ENCODE measurements at regions not wholly inside any gene's neighbourhood (a gene's known extent, or its start where the extent isn't known, plus 50 kb on each side); places are given as distances from the start of the nearest gene placed in this dataset.

- WGBS: 84% methylated on average over 11 of the region's 15 CpGs
- H3K4me3 ChIP-seq: no peak overlapping the region
- H3K9me3 ChIP-seq: no peaks in the 10 kb centered on the region
- intact Hi-C loops (cut with DNase I): no loop called here
- no peaks in the 10 kb centered on the region for H3K4me1 ChIP-seq (replicated peaks)
- H3K36me3 ChIP-seq: no peaks in the 10 kb centered on the region
- no peak overlapping the region for H3K27ac ChIP-seq
- TF ChIP-seq POLR2AphosphoS5 (IDR thresholded peaks at IDR 0.05) (no peak), POLR2A (IDR thresholded peaks at IDR 0.05) (no peak), CTCF (IDR thresholded peaks at IDR 0.05) (no peak)
- no peak for DNase-seq (ENCODE audit: low spot score)
- H3K27me3 ChIP-seq (replicated peaks; ENCODE audit: insufficient read depth): no peaks in the 10 kb centered on the region
Measured at GRCh38 chrX:40300286-40300890, 202.6 kb upstream of the BCOR start.

GRCh38 chrX:40299641-40300046 lies 201.9 kb upstream of the BCOR start:
- Histone ChIP-seq H3K9me3 (no peaks in the 10 kb centered on the region), H3K4me1 (replicated peaks) (no peaks in the 10 kb centered on the region), H3K27me3 (replicated peaks; ENCODE audit: insufficient read depth) (no peaks in the 10 kb centered on the region), H3K36me3 (no peaks in the 10 kb centered on the region), H3K4me3 (no peak overlapping the region), H3K27ac (no peak overlapping the region)
- TF ChIP-seq POLR2A (IDR thresholded peaks at IDR 0.05) (no peak), CTCF (IDR thresholded peaks at IDR 0.05) (no peak), POLR2AphosphoS5 (IDR thresholded peaks at IDR 0.05) (no peak)
- 89% methylated on average over 9 of the region's 9 CpGs for WGBS
- DNase-seq (ENCODE audit: low spot score): no peak
- intact Hi-C loops (cut with DNase I): no loop called here

- 78% methylated on average over 14 of the region's 36 CpGs for WGBS
- H3K27ac ChIP-seq: no peak overlapping the region
- H3K36me3 ChIP-seq: no peaks in the 10 kb centered on the region
- no peaks in the 10 kb centered on the region for H3K27me3 ChIP-seq (replicated peaks; ENCODE audit: insufficient read depth)
- H3K4me3 ChIP-seq: no peak overlapping the region
- TF ChIP-seq CTCF (IDR thresholded peaks at IDR 0.05) (no peak), POLR2AphosphoS5 (IDR thresholded peaks at IDR 0.05) (no peak), POLR2A (IDR thresholded peaks at IDR 0.05) (no peak)
- H3K4me1 ChIP-seq (replicated peaks): no peaks in the 10 kb centered on the region
- intact Hi-C loops (cut with DNase I): no loop called here
- H3K9me3 ChIP-seq: no peaks in the 10 kb centered on the region
- no peak for DNase-seq (ENCODE audit: low spot score)
Measured at GRCh38 chrX:40298572-40299479, 201.1 kb upstream of the BCOR start.

GRCh38 chrX:40298069-40298468 lies 200.3 kb upstream of the BCOR start:
- DNase-seq (ENCODE audit: low spot score): no peak
- WGBS: 77% methylated on average over 7 of the region's 7 CpGs
- TF ChIP-seq POLR2A (IDR thresholded peaks at IDR 0.05) (no peak), CTCF (IDR thresholded peaks at IDR 0.05) (no peak), POLR2AphosphoS5 (IDR thresholded peaks at IDR 0.05) (no peak)
- H3K36me3 ChIP-seq: no peaks in the 10 kb centered on the region
- no peak overlapping the region for H3K4me3 ChIP-seq
- intact Hi-C loops (cut with DNase I): no loop called here
- no peak overlapping the region for H3K27ac ChIP-seq
- H3K4me1 ChIP-seq (replicated peaks): no peaks in the 10 kb centered on the region
- no peaks in the 10 kb centered on the region for H3K27me3 ChIP-seq (replicated peaks; ENCODE audit: insufficient read depth)
- no peaks in the 10 kb centered on the region for H3K9me3 ChIP-seq
